ENCODE measurements at regions not wholly inside any gene's neighbourhood (a gene's known extent, or its start where the extent isn't known, plus 50 kb on each side); places are given as distances from the start of the nearest gene placed in this dataset.

DNA sequence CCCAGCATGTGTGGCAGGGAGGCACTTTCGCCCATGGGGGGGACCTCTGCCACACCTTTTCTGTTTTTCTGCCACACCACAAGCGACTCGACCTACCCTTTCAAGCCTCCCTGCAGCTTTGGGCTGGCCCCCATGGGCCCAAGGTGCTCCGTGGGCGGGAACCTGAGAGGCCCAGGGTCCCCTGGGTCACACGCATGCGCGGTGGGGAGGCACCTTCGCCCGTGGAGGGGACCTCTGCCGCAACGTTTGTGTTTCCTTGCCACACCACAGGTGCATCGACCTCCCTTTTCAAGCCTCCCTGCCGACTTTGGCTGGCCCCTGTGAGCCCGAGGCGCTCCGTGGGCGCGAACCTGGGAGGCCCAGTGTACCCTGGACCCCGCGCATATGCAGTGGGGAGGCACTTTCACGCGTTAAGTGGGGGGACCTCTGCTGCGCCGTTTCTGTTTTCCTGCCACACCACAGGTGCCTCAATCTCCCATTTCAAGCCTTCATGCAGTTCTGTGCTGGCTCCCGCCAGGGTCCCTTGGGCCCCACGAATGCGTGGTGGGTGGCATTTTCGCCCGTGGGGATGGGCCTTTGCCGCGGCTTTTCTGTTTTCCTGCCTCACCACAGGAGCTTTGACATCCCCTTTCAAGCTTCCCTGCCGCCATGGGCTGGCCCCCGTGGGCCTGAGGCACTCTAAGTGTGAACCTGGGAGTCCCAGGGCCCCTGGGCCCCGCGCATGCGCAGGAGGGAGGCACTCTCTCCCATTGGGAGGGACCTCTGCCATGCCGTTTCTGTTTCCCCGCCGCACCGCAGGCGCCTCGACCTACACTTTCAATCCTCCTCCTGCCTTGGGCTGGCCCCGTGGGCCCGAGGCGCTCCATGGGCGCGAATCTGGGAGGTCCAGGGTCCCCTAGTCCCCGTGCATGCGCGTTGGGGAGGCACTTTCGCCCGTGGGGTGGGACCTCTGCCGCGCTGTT is 332.2 kb downstream of the ALG10 start:
- intact Hi-C loops (cut with DNase I) = no loop called here
- DNase-seq (ENCODE audit: low spot score) = no peak

- intact Hi-C loops (cut with DNase I) = no loop called here
- no peak for DNase-seq (ENCODE audit: low spot score)
Observed at GRCh38 chr12:34356233-34356987, 334.1 kb downstream of the ALG10 start.

DNA sequence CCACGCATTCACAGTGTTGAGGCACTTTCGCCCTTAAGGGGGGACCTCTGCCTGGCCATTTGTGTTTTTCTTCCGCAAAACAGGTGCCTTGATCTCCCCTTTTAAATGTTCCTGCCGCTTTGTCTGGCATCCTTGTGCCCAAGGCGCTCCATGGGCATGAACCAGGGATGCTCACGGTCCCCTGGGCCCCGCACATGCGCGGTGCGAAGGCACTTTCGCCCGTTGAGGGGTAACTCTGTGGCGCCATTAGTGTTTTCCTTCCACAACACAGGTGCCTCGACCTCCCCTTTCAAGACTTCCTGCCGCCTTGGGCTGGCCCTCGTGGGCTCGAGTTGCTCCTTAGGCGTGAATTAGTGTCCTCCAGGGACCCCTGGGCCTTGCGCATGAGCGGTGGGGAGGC is 335.5 kb downstream of the ALG10 start:
- DNase-seq (ENCODE audit: low spot score) = no peak
- intact Hi-C loops (cut with DNase I) = no loop called here

GRCh38 chr12:34358198-34358597 is 335.9 kb downstream of the ALG10 start:
- no peak for DNase-seq (ENCODE audit: low spot score)
- intact Hi-C loops (cut with DNase I) = no loop called here

- no peak for DNase-seq (ENCODE audit: low spot score)
- intact Hi-C loops (cut with DNase I) = no loop called here
Observed at GRCh38 chr12:34361721-34362316, 339.5 kb downstream of the ALG10 start.

DNA sequence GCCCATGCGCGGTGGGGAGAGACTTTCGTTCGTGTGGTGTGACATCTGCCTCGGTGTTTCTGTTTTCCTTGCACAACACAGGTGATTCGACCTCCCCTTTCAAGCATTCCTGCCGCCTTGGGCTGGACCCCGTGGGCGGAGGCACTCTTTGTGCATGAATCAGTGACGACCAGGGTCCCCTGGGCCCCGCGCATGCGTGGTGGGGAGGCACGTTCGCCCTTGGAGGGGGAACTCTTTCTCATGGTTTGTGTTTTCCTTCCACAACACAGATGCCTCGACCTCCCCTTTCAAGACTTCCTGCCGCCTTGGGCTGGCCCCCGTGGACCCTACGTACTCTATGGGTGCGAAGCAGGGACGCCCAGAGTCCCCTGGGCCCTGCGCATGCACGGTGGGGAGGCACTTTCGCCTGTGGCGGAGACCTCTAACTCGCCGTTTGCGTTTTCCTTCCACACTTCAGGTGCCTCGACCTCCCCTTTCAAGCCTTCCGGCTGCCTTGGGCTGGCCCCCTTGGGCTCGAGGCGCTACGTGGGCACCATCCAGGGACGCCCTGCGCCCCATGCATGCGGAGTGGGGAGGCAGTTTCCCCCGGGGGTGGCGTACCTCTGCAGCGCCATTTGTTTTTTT is 340.9 kb downstream of the ALG10 start:
- intact Hi-C loops (cut with DNase I) = no loop called here
- no peak for DNase-seq (ENCODE audit: low spot score)

DNA sequence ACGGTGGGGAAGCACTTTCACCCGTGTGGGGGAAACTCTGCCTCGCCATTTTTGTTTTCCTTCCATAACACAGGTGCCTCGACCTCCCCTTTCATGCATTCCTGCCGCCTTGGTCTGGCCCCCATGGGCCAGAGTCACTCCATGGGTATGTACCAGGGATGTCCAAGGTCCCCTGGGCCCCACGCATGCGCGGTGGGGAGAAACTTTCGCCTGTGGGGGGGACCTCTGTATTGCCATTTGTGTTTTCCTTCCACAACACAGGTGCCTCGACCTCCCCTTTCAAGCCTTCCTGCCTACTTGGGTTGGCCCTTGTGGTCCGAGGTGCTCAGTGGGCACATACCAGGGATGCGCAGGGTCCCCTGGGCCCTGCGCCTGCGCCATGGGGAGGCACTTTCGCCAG is 345.8 kb downstream of the ALG10 start:
- DNase-seq (ENCODE audit: low spot score) = no peak
- intact Hi-C loops (cut with DNase I) = no loop called here

GRCh38 chr12:34371050-34371449 is 348.8 kb downstream of the ALG10 start:
- intact Hi-C loops (cut with DNase I) = no loop called here
- no peak for DNase-seq (ENCODE audit: low spot score)

DNA sequence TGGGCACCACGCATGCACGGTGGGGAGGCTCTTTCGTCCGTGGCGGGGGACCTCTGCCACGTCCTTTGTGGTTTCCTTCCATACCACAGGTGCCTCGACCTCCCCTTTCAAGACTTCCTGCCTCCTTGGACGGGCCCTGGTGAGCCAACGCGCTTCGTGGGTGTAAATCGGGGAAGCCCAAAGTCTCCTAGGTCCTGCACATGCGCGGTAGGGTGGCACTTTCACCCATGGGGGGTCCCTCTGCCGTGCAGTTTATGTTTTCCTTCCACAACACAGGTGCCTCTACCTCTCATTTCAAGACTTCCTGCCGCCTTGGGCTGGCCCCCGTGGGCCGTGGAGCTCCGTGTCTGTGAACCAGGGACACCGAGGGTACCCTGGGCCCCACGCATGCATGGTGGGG is 349.7 kb downstream of the ALG10 start:
- intact Hi-C loops (cut with DNase I) = no loop called here
- no peak for DNase-seq (ENCODE audit: low spot score)

- intact Hi-C loops (cut with DNase I) = no loop called here
- DNase-seq (ENCODE audit: low spot score) = no peak
Observed at GRCh38 chr12:34373926-34374325, 351.6 kb downstream of the ALG10 start.

DNA sequence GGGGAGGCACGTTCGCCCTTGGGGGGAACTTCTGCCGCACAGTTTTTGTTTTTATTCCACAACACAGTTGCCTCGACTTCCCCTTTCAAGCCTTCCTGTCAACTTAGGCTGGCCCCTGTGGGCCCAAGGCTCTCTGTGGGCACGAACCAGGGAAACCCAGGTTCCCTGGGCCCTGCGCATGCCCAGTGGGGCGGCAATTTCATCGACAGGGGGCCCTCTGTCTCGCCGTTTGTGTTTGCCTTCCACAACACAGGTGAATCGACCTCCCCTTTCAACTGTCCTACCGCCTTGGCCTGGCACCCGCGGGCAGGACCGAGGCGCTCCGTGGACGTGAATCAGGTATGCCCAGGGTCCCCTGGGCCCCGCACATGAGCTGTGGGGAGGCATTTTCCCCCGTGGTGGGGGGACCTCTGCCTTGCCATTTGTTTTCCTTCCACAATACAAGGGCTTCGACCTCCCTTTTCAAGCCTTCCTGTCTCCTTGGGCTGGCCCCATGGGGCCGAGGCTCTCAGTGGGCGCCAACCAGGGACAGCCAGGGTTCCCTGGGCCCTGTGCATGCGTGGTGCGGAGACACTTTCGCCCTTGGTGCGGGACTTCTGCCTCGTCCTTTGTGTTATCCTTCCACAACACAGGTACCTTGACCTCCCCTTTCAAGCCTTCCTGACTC is 354.0 kb downstream of the ALG10 start:
- intact Hi-C loops (cut with DNase I) = no loop called here
- no peak for DNase-seq (ENCODE audit: low spot score)

DNA sequence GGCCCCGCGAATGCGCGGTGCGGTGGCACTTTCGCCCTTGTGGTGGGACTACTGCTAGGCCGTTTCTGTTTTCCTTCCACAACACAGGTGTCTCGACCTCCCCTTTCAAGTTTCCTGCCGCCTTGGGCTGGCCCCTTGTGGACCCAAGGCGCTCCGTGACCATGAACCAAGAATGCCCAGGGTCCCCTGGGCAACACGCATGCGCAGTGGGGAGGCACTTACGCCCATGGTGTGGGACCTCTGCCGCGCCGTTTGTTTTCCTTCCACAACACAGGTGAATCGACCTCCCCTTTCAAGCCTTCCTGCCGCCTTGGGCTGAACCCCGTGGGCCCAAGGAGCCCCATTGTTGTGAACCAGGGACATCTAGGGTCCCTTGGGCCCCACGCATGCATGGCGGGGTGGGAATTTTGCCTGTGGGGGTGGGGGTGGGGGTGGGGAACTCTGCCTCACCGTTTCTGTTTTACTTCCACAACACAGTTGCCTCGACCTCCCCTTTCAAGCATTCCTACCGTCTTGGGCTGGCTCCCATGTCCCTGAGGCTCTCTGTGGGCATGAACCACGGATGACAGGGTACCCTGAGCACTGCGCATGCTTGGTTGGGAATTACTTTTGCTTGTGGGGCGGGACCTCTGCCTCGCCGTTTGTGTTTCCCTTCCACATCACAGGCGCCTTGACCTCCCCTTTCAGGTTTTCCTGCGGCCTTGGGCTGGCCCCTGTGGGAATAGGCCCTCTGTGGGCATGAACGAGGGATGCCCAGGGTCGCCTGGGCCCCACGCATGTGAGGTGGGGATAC is 355.1 kb downstream of the ALG10 start:
- intact Hi-C loops (cut with DNase I) = no loop called here
- DNase-seq (ENCODE audit: low spot score) = no peak

GRCh38 chr12:34379142-34379541 is 356.8 kb downstream of the ALG10 start:
- intact Hi-C loops (cut with DNase I) = no loop called here

GRCh38 chr12:34384693-34385092 is 362.4 kb downstream of the ALG10 start:
- intact Hi-C loops (cut with DNase I) = no loop called here
- DNase-seq (ENCODE audit: low spot score) = no peak

More at GRCh38 chr12:34379142-34379541, 356.8 kb downstream of the ALG10 start:
- no peak for DNase-seq (ENCODE audit: low spot score)

- no peak for DNase-seq (ENCODE audit: low spot score)
- intact Hi-C loops (cut with DNase I) = no loop called here
Observed at GRCh38 chr12:34386016-34386415, 363.7 kb downstream of the ALG10 start.

DNA sequence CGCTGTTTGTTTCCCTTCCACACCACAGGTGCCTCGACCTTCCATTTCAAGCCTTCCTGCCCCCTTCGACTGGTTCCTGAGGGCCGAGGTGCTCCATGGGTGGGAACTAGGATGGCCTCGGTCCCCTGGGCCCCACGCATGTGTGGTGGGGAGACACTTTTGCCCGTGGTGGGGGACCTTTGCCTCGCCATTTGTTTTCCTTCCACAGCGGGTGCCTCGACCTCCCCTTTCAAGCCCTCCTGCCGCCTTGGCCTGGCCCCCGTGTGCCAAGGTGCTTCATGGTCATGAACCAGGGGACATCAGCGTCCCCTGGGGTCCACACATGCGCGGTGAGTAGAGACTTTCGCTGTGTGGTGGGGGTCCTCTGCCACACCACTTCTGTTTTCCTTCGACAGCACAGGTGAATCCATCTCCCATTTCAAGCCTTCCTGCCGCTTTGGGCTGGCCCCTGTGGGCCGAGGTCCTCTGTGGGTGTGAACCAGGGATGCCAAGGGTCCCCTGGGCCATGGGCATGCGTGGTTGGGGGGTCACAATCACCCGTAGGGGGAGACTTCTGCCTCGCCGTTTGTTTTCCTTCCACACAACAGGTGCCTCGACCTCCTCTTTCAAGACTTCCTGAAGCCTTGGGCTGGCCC is 364.4 kb downstream of the ALG10 start:
- no peak for DNase-seq (ENCODE audit: low spot score)
- intact Hi-C loops (cut with DNase I) = no loop called here

- DNase-seq (ENCODE audit: low spot score) = peak; percentile 50
- intact Hi-C loops (cut with DNase I) = no loop called here
Observed at GRCh38 chr12:34387711-34388635, 365.7 kb downstream of the ALG10 start.
